ENCODE measurements at regions not wholly inside any gene's neighbourhood (a gene's known extent, or its start where the extent isn't known, plus 50 kb on each side); places are given as distances from the start of the nearest gene placed in this dataset.

GRCh38 chr4:24144381-24144780 lies 254.5 kb upstream of the PPARGC1A start:
- ChIA-PET CTCF (interaction anchor here (0.9 kb wide), 1 partner anchor 8 kb away, joined by 3 read pairs; no protein-coding TSS in a partner anchor), POLR2A (no interaction called here)
- no peak overlapping the region for H3K4me3 Mint-ChIP-seq
- DNase-seq (ENCODE audit: low spot score), result no peak
- H3K27me3 Mint-ChIP-seq (ENCODE audit: low read depth), result peaks cover 3% of the 10 kb centered on the region
- H3K36me3 Mint-ChIP-seq, result no peaks in the 10 kb centered on the region
- TF ChIP-seq, protein P1, sequence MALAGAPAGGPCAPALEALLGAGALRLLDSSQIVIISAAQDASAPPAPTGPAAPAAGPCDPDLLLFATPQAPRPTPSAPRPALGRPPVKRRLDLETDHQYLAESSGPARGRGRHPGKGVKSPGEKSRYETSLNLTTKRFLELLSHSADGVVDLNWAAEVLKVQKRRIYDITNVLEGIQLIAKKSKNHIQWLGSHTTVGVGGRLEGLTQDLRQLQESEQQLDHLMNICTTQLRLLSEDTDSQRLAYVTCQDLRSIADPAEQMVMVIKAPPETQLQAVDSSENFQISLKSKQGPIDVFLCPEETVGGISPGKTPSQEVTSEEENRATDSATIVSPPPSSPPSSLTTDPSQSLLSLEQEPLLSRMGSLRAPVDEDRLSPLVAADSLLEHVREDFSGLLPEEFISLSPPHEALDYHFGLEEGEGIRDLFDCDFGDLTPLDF (CRISPR knock-in tag; IDR thresholded peaks at IDR 0.05), result no peak
- TF ChIP-seq SMAD4 (CRISPR knock-in tag; IDR thresholded peaks at IDR 0.05) (no peak), ZNF263 (CRISPR knock-in tag; IDR thresholded peaks at IDR 0.05; ENCODE audit: low read depth) (no peak), FOXJ3 (CRISPR knock-in tag; IDR thresholded peaks at IDR 0.05; ENCODE audit: borderline replicate concordance) (no peak), ZNF423 (CRISPR knock-in tag; IDR thresholded peaks at IDR 0.05) (no peak), ZNF219 (CRISPR knock-in tag; IDR thresholded peaks at IDR 0.05; ENCODE audit: borderline replicate concordance) (no peak), ZNF232 (CRISPR knock-in tag; IDR thresholded peaks at IDR 0.05) (no peak), FOXP4 (CRISPR knock-in tag; IDR thresholded peaks at IDR 0.05) (no peak), IRF2 (CRISPR knock-in tag; IDR thresholded peaks at IDR 0.05; ENCODE audit: borderline replicate concordance, low read depth) (no peak)
- TF ChIP-seq, protein P2, sequence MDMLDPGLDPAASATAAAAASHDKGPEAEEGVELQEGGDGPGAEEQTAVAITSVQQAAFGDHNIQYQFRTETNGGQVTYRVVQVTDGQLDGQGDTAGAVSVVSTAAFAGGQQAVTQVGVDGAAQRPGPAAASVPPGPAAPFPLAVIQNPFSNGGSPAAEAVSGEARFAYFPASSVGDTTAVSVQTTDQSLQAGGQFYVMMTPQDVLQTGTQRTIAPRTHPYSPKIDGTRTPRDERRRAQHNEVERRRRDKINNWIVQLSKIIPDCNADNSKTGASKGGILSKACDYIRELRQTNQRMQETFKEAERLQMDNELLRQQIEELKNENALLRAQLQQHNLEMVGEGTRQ (CRISPR knock-in tag; IDR thresholded peaks at IDR 0.05), result no peak
- TF ChIP-seq, protein P3, sequence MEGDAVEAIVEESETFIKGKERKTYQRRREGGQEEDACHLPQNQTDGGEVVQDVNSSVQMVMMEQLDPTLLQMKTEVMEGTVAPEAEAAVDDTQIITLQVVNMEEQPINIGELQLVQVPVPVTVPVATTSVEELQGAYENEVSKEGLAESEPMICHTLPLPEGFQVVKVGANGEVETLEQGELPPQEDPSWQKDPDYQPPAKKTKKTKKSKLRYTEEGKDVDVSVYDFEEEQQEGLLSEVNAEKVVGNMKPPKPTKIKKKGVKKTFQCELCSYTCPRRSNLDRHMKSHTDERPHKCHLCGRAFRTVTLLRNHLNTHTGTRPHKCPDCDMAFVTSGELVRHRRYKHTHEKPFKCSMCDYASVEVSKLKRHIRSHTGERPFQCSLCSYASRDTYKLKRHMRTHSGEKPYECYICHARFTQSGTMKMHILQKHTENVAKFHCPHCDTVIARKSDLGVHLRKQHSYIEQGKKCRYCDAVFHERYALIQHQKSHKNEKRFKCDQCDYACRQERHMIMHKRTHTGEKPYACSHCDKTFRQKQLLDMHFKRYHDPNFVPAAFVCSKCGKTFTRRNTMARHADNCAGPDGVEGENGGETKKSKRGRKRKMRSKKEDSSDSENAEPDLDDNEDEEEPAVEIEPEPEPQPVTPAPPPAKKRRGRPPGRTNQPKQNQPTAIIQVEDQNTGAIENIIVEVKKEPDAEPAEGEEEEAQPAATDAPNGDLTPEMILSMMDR (IDR thresholded peaks at IDR 0.05), result no peak
- no peaks in the 10 kb centered on the region for H3K4me1 Mint-ChIP-seq
- H3K27ac Mint-ChIP-seq, result no peak overlapping the region
- ATAC-seq, result no peak
- H3K9me3 Mint-ChIP-seq, result no peaks in the 10 kb centered on the region

- Mint-ChIP-seq H3K4me3 (no peak overlapping the region), H3K36me3 (no peaks in the 10 kb centered on the region), H3K9me3 (no peaks in the 10 kb centered on the region), H3K27me3 (ENCODE audit: low read depth) (peaks cover 3% of the 10 kb centered on the region), H3K27ac (no peak overlapping the region), H3K4me1 (peaks cover 5% of the 10 kb centered on the region)
- DNase-seq (ENCODE audit: low spot score) (no peak), ATAC-seq (no peak)
- CTCF ChIA-PET, result interaction anchor here (0.9 kb wide), 1 partner anchor 9 kb away, joined by 3 read pairs; no protein-coding TSS in a partner anchor
- no peak for TF ChIP-seq NR1H2 (CRISPR knock-in tag; IDR thresholded peaks at IDR 0.05)
- TF ChIP-seq RELA (CRISPR knock-in tag; IDR thresholded peaks at IDR 0.05; ENCODE audit: borderline replicate concordance), result no peak
- no peak for TF ChIP-seq ZNF512 (CRISPR knock-in tag; IDR thresholded peaks at IDR 0.05; ENCODE audit: borderline replicate concordance)
- TF ChIP-seq SMAD3 (CRISPR knock-in tag; IDR thresholded peaks at IDR 0.05; ENCODE audit: borderline replicate concordance), result no peak
- no peak for TF ChIP-seq JAZF1 (CRISPR knock-in tag; IDR thresholded peaks at IDR 0.05)
- TF ChIP-seq, protein P1 (CRISPR knock-in tag; IDR thresholded peaks at IDR 0.05), result no peak
- no peak for TF ChIP-seq CREB1 (CRISPR knock-in tag; IDR thresholded peaks at IDR 0.05)
- no peak for TF ChIP-seq IRF2 (CRISPR knock-in tag; IDR thresholded peaks at IDR 0.05; ENCODE audit: borderline replicate concordance, low read depth)
- TF ChIP-seq NFYB (CRISPR knock-in tag; conservative IDR thresholded peaks at IDR 0.05; ENCODE audit: low read depth), result no peak
- POLR2A ChIA-PET, result no interaction called here
Measured at GRCh38 chr4:24143741-24144140, 253.9 kb upstream of the PPARGC1A start.
